ENCODE measurements at regions not wholly inside any gene's neighbourhood (a gene's known extent, or its start where the extent isn't known, plus 50 kb on each side); places are given as distances from the start of the nearest gene placed in this dataset.

DNA sequence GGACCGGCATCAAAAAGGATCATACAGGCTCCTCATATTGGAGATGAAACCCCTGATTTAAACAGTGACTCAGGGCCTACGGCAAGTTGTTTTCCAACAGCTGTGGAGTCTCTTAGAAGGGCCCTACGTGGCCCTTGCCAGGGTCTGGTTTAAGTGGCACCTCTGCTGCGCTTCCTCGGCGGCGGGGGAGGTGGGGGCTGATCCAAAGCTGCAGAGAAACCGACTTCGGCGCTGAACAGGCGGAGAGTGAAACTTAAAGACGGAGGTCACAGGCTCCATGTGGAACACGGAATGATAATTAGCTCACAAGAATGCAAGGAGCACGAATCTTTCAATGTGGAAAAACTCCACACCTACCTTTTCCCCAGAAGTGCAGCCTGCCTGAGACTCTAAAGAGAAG lies 477.9 kb downstream of the TCERG1L start:
- Histone ChIP-seq H3K27me3 (ENCODE audit: control insufficient read depth, insufficient read depth, low read length) (no peaks in the 10 kb centered on the region; the same call in 1 of the 2 replicates), H3K4me1 (ENCODE audit: control insufficient read depth, insufficient read depth, low read length) (no peaks in the 10 kb centered on the region), H3K27ac (ENCODE audit: low read length) (no peak overlapping the region), H3K4me3 (ENCODE audit: low read depth in 2 of 2, low read length in 2 of 2) (no peak overlapping the region), H3K36me3 (ENCODE audit: control insufficient read depth, insufficient read depth, low read length) (no peaks in the 10 kb centered on the region), H3K9me3 (ENCODE audit: control insufficient read depth, insufficient read depth, low read depth, low read length) (no peaks in the 10 kb centered on the region)
- intact Hi-C loops (cut with micrococcal nuclease; ENCODE audit: unreplicated experiment) = no loop called here
- BruUV-seq (replicated peaks) = no TSS peak
- CTCF ChIA-PET = interaction anchor here (0.6 kb wide), 1 partner anchor 20 kb away, joined by 3 read pairs; no protein-coding TSS in a partner anchor
- in situ Hi-C loops (cut with HindIII; ENCODE audit: low pct_unique_long_range_greater_than_20kb, low sequenced_read_pairs) = no loop called here
- ATAC-seq (no peak), DNase-seq (ENCODE audit: low read depth, low spot score) (no peak)
- POLR2A ChIA-PET = no interaction called here
- TF ChIP-seq TCF7L2 (IDR thresholded peaks at IDR 0.05; ENCODE audit: low read depth, low read length) = no peak
- TF ChIP-seq POLR2AphosphoS5 (IDR thresholded peaks at IDR 0.05; ENCODE audit: low read depth, low read length) = no peak
- TF ChIP-seq SIN3A (IDR thresholded peaks at IDR 0.05; ENCODE audit: borderline replicate concordance, insufficient read depth, low read depth, low read length) = no peak
- TF ChIP-seq, protein P1, sequence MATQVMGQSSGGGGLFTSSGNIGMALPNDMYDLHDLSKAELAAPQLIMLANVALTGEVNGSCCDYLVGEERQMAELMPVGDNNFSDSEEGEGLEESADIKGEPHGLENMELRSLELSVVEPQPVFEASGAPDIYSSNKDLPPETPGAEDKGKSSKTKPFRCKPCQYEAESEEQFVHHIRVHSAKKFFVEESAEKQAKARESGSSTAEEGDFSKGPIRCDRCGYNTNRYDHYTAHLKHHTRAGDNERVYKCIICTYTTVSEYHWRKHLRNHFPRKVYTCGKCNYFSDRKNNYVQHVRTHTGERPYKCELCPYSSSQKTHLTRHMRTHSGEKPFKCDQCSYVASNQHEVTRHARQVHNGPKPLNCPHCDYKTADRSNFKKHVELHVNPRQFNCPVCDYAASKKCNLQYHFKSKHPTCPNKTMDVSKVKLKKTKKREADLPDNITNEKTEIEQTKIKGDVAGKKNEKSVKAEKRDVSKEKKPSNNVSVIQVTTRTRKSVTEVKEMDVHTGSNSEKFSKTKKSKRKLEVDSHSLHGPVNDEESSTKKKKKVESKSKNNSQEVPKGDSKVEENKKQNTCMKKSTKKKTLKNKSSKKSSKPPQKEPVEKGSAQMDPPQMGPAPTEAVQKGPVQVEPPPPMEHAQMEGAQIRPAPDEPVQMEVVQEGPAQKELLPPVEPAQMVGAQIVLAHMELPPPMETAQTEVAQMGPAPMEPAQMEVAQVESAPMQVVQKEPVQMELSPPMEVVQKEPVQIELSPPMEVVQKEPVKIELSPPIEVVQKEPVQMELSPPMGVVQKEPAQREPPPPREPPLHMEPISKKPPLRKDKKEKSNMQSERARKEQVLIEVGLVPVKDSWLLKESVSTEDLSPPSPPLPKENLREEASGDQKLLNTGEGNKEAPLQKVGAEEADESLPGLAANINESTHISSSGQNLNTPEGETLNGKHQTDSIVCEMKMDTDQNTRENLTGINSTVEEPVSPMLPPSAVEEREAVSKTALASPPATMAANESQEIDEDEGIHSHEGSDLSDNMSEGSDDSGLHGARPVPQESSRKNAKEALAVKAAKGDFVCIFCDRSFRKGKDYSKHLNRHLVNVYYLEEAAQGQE (IDR thresholded peaks at IDR 0.05; ENCODE audit: insufficient read depth in 1 of 2, low read depth in 2 of 2, low read length in 1 of 2) = no peak
- TF ChIP-seq, protein P2, sequence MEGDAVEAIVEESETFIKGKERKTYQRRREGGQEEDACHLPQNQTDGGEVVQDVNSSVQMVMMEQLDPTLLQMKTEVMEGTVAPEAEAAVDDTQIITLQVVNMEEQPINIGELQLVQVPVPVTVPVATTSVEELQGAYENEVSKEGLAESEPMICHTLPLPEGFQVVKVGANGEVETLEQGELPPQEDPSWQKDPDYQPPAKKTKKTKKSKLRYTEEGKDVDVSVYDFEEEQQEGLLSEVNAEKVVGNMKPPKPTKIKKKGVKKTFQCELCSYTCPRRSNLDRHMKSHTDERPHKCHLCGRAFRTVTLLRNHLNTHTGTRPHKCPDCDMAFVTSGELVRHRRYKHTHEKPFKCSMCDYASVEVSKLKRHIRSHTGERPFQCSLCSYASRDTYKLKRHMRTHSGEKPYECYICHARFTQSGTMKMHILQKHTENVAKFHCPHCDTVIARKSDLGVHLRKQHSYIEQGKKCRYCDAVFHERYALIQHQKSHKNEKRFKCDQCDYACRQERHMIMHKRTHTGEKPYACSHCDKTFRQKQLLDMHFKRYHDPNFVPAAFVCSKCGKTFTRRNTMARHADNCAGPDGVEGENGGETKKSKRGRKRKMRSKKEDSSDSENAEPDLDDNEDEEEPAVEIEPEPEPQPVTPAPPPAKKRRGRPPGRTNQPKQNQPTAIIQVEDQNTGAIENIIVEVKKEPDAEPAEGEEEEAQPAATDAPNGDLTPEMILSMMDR (IDR thresholded peaks at IDR 0.05) = no peak

DNA sequence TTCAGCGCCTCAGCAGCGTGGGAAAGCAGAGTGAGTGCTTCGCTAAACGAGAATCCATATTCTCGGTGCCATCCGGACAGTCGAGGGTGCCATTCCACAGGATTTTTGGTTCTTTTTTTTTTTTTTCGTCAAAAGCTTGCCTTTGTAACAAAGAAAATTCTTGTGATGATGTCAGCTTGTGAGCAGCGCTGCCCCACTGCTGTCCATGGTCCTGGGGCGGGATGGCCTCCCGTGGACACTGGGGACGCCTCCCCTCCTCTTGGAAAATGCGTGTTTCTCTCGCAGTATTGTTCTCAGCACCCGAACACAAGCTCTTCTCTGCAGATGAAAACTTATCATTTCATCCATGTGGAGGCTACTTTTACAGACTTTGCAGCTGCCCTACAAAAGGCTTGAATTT lies 477.4 kb downstream of the TCERG1L start:
- Histone ChIP-seq H3K4me3 (ENCODE audit: low read depth in 2 of 2, low read length in 2 of 2) (no peak overlapping the region), H3K36me3 (ENCODE audit: control insufficient read depth, insufficient read depth, low read length) (no peaks in the 10 kb centered on the region), H3K27me3 (ENCODE audit: control insufficient read depth, insufficient read depth, low read length) (no peaks in the 10 kb centered on the region; the same call in 1 of the 2 replicates), H3K27ac (ENCODE audit: low read length) (no peak overlapping the region), H3K9me3 (ENCODE audit: control insufficient read depth, insufficient read depth, low read depth, low read length) (no peaks in the 10 kb centered on the region), H3K4me1 (ENCODE audit: control insufficient read depth, insufficient read depth, low read length) (no peaks in the 10 kb centered on the region)
- no peak for TF ChIP-seq TCF7L2 (IDR thresholded peaks at IDR 0.05; ENCODE audit: low read depth, low read length)
- TF ChIP-seq POLR2AphosphoS5 (IDR thresholded peaks at IDR 0.05; ENCODE audit: low read depth, low read length) = no peak
- TF ChIP-seq, protein P1 (IDR thresholded peaks at IDR 0.05; ENCODE audit: insufficient read depth in 1 of 2, low read depth in 2 of 2, low read length in 1 of 2) = peak; percentile 81 to 86
- TF ChIP-seq SIN3A (IDR thresholded peaks at IDR 0.05; ENCODE audit: borderline replicate concordance, insufficient read depth, low read depth, low read length) = no peak
- TF ChIP-seq, protein P2 (IDR thresholded peaks at IDR 0.05) = no peak
- intact Hi-C loops (cut with micrococcal nuclease; ENCODE audit: unreplicated experiment) = no loop called here
- CTCF ChIA-PET = no interaction called here
- no TSS peak for BruUV-seq (replicated peaks)
- in situ Hi-C loops (cut with HindIII; ENCODE audit: low pct_unique_long_range_greater_than_20kb, low sequenced_read_pairs) = no loop called here
- ATAC-seq = no peak
- POLR2A ChIA-PET = no interaction called here
- DNase-seq (ENCODE audit: low read depth, low spot score) = no peak
